ENCODE measurements at regions not wholly inside any gene's neighbourhood (a gene's known extent, or its start where the extent isn't known, plus 50 kb on each side); places are given as distances from the start of the nearest gene placed in this dataset.
"Not testable (repeated sequence)": the region's sequence is repeated elsewhere in the genome, so short reads cannot be mapped to it uniquely, and the experiment has no call there.

DNA sequence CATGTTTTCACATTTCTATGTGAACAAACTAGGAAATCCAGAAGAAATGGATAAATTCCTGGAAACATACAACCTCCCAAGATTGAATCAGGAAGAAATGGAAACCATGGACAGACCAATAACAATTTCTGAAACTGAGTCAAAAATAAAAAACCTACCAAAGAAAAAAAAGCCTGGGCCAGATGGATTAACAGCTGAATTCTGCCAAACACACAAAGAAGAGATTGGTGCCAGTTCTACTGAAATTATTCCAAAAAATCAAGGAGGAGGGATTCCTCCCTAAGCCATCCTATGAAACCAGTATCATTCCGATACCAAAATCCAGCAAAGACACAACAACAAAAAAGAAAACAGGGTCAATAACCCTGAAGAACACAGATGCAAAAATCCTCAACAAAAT, 166.9 kb upstream of the FBXL7 start:
- DNase-seq = no peak

DNA sequence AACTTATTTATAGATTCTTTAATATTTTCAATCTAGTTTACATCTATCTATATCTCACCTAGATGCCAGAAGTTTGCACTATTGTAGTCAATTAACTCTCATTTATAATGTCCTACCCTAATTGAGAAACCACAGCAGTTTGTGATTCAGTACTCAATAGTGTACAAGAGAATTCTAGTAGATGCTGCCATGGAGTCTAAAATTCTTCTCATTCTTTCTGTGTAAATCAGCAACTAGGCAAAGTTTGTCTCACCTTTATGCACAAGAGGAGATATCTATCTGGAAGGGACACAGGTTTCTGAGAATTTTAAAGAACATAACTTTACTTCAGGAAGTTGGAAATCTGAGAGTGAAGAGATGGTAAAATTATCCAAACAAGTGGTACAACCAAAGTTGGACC, 173.0 kb upstream of the FBXL7 start:
- no peak for DNase-seq

DNA sequence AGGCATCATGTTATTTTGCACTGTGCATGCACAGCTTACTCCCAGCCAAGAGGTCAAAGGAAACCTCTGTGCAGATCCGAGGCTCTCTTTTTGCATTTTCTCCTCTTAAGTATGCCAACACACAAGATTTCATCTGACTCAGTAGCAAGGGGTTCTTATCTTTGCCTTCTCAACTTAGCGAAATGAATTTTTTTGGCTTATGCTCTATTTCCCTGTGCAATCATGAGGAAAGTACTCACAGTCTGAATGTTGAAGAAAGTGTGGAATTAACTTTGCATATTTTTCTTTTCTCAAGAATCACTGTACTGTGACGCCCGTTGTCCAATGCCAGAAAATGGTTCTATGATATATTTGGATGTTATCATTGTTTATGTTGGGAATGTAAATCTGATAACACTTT, 173.5 kb upstream of the FBXL7 start:
- DNase-seq = no peak

DNA sequence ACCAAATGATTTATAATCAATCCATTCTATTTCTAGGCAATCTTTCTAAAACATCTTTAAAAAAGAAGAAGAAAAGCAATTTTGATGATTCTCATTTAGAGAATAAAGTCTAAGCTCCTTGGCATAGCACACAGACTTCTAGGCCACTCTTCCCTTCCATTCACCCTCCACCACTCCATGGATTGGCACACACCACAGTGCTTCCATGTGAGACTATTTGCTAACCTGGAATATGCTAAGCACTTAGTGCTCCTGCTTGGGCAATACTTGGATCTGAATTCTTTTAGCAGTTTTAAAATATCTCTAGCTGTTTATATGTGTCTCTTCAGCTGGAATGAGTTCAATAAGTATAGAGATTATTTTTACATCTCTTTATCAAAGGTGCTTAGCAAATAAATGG, 177.6 kb upstream of the FBXL7 start:
- DNase-seq = no peak

DNA sequence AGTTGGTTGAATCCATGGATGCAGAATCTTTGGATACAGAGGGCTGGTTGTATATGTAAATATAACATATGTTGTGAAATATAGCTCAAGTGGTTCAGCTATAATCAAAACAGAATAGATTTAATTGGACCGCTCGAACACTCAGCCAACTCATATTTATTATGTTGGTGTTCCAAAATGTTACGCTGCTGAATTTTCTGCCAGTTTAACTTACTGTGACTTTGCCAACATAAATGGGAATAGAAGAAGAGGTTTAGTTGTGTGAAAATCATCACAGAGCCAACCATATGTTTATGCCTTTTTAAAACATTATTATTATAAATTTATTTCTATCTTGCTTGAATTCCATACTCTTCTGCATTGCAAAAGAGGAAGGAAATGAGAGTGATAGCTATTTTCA, 178.2 kb upstream of the FBXL7 start:
- DNase-seq = no peak

DNA sequence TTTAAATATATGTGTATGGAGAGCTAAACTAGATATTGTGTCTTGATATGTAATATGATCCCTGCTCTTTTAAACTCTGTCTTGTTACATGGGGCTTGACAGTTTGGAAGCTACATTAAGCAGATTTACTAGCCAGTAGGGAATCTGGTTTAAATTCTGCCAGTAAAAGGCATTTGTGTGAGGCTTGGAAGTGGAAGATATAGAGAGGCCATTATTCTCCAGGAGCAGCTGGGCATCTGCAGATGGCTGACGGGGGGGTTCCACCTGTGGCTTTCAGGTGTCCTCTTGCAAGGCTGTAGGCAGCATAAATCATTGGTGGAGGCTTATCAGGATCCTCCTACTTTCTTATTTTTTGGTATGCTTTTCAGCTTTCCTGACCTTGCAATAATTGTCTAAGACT, 179.1 kb upstream of the FBXL7 start:
- DNase-seq = no peak

DNA sequence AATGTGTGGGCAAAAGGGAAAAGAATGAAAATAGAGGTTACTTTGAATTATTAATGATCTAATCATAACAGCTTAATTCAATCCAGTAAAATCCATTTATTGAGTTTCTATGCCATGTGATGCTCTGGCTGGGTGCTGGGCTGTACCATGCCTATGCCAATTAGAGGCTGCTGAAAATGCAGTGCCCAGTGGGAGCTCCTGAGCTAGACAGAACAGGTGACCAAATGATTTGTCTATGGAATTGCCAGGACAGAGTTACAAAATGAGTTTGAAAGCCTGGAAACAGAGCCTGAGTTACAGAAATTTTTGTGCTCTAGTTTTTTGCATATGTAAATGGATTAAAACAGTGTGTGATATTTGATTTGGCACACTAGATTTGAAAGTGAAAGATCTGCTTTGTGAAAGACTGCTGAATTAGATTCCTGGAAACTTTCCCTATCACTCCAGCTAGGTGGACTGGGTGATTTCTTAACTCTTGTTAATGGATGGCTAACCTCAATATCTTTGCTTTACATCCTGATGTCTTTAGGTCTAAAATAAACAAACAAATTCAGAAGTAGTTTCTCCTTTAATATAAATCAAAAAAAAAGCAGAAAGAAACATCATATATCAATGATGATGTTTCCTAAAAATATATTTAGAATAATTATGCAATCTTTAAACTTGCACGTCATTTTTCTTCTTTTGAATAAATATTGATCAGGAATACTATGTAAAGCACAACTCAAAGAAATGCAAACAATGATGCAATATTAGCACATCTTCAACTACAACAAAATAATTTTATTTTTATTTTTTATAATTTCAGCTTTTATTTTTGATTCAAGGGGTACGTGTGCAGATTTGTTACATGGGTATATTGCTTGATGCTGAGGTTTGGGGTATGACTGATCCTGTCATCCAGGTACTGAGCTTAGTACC, 194.8 kb upstream of the FBXL7 start:
- no peak for DNase-seq

DNA sequence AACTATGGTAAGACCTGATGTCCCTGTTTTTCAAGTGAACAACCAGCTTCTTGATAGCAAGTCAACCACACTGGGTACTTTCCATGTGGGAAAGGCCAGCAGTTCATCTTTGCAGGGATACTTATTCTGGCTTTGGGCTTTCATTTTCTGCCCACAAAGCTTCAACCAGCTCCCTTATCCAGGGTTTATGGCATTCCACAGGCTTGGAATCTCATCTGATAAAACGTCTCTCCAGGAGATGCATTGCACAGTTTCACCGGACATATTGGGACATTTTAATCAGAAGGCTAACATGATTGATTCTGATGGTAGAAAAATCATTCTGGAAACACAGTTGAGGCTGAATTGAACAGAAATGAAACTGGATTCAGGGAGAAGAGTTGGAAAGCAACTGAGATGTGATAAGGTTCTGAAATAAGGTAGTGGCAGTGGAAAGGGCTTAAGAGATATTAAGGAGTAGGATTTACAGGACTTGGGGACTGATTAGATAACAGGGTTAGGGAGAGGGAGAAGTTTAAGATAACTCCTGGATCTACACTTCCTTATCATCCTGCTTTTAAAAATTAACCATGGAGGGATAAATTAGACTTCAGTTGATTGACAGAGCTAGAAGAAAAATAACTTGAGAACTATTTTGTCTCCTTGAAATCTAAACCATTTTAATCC, 195.8 kb upstream of the FBXL7 start:
- DNase-seq = no peak

DNA sequence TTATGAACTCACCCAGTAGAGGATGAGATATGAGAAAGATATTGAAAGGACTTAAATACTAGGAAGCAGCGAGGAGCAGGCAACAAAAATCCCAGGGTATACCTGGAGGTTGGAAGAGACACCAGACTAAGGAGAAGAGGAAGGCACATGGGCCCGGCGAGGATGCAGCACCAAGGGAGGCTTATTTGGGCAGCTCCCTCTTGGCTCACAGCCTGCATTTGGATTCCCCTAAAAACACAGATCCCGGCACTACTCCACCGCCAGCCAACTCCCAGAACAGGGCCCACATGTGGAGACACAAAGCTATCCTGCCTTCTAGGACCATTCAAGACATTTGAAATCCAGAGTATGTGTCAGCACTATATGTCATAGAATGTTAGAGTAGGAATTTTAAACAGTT, 199.8 kb upstream of the FBXL7 start:
- DNase-seq = no peak

DNA sequence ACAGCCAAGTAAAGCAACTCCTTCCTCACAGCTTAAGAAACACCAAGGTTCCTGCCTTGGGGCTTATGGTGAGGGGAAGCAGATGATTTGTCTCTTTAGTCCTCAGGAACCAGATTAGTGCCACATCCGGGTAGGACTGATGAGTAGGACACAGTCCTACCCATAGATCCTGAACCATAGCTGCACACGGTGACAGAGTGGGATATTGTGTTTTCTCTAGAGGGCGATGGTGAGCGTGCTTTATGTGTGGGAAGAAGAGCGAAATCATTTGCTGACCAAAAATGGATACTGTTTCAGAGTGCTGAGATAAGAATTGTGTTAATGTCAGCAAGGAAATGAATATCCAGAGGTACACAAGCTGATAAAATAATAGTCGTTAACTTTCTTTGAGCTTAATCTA, 209.0 kb upstream of the FBXL7 start:
- no peak for DNase-seq

DNA sequence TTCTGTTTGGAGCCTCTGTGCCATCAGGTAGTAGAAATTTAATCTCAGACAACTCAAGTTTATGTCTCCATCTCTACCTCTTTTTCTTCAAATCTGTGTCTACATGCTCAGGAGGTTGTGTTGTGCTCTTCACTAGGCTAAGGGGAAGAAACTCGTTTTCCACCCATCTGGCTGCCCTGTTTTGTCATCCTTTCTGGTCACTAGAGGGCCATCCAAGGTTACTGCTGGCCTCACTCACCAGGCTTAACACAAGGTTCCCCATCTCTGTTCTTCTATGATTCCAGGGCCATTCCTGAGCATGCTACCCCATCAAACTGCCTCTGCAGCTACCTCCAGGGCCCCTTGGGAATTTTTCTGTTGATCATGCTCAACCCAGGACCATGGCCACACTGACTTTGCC, 213.3 kb upstream of the FBXL7 start:
- DNase-seq = no peak

DNA sequence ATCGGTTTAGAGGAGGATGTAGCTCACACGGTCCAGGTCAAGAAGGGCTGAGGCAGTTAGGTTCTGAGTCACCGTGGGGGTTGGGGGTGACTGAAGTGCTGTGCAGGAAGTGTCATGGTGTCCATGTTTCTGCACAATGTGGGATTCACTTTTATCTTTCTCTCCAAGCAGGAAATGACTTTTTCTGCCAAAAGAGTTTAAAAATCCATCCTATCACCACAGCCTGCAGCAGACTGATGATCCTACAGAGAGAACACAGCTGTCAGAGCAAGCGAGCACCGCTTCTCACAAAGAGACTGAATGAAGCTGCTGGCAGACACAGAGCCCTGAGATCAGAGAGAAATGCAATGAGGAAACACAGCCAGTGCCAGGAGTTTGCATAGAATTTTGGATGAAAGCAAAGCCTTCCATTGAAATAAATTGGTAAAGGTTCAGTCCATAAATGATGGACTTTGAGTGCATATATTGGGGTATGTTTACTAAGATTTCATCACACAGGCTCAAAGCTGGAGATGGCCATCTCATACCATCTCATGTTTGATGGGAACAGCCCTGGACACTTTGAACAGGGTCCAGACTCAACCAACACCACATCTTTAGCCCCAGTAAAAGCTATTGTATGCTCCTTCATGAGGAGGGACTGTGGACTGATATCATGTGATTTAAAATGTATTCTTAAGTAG, 213.9 kb upstream of the FBXL7 start:
- no peak for DNase-seq

DNA sequence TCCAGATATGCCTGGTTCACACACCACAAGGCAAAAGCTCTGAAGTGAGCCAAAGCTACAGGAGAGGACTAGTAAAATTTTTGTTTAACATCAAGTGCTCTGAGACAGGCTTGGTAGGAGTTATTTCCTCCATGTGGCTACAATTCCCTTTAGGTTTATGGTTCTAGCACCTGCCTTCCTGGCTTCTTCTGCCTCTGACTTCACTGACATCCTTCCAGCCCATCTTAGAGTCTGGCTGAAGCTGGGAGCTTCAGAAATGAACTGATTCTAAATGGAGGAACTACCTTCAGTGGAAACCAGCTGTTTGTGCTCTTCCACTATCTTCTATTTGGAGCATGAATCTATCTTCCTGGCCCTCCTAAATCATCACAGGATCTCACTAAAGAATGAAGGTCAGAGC, 215.3 kb upstream of the FBXL7 start:
- DNase-seq = no peak

DNA sequence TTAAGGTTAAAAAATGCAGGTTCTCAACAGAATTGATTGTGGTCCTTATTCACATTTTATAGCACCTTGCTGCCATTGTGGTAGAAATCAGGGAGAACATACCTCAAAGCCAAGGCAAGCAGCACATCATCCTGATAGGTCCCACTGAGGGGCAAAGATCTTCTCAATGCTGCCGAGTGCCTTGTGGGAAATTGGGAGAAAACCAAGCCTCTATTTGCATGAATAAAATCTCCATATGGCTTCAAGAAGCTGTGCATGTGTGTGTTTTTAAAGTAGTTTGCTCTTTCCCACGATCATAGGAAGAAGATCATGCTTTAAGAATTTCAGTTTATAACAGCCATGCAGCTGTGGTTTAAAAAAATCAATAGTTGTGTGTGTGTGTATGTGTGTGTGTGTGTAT, 216.9 kb upstream of the FBXL7 start:
- no peak for DNase-seq

DNA sequence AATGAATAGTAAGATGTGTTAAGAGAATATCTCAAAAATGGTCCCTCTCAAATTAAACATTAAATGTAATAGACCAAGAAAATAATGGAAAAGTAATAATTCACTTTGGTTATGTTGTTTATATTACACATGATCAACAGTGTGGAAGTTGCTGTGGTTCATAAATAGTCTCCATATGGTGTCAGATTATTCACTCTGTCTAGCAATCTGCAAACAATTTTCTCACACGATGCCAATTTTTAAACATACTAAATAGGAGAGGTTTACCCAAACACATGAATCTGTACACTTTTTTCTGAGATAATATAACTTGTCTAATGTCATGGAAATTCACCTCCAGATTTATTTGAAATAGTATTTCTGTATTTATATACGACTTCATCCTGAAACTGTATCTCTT, 217.4 kb upstream of the FBXL7 start:
- DNase-seq = no peak

DNA sequence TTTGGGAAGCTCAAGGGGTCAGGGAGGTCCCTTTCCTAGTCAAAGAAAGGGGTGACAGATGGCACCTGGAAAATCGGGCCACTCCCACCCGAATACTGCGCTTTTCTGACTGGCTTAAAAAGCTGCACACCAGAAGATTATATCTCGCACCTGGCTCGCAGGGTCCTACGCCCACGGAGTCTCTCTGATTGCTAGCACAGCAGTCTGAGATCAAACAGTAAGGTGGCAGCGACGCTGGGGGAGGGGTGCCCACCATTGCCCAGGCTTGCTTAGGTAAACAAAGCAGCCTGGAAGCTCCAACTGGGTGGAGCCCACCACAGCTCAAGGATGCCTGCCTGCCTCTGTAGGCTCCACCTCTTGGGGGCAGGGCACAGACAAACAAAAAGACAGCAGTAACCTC, 228.4 kb upstream of the FBXL7 start:
- DNase-seq = not testable (repeated sequence)

DNA sequence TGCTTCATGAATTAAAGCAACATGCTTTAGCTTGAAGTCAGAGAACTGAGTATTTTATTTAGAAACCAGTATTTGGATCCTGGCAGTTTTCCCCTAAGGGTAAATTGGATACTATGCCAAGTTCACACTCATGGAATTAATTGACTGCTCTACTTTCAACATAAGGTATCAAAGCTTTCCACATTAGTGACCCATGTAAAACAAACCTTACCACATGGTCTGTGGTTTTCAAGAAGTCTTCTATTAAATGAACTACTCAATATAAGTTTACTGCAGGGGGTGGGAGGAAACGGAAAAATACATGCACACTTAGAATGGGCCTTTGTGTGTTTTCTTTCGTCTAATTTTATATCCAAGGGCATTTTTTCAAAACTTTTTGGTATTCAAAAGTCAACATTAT, 232.0 kb upstream of the FBXL7 start:
- no peak for DNase-seq

DNA sequence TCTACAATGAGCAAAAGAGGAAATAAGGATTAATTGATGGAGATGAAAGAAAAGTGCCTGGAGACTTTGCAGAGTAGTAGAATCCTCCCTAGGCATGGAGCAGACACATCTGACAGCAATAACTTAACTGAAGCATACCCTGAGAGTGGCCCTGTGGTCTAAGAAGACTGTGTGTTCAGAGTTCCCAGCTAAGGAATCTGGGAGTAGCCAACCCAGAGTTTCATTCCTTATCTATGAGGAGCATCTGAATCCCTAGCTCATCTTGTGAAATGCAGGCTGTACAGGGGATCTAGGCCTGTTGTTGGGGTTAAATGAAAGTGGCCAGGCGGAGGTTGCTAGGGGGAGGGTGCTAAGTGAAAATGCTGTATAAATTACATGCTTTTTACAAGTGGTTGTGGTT, 233.1 kb upstream of the FBXL7 start:
- no peak for DNase-seq

DNA sequence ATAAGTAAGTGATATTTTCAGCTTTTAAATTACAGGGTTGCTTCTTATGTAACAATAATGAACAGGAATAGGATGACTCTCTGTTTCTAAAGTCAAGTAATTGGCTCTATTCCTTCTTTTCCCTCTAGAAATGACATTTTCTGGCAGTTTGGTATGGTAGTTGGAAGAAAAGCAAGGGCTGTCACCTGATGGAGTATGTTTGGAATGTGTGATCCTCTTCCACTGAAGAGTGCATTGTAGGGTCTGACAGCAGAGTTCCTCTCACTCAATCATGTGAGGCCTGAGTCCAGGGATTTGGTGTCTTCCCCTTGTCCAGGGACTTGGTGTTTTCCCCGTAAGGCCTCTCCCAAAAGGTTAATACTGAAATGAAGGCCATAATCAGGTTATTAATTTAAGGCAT, 233.8 kb upstream of the FBXL7 start:
- DNase-seq = no peak

DNA sequence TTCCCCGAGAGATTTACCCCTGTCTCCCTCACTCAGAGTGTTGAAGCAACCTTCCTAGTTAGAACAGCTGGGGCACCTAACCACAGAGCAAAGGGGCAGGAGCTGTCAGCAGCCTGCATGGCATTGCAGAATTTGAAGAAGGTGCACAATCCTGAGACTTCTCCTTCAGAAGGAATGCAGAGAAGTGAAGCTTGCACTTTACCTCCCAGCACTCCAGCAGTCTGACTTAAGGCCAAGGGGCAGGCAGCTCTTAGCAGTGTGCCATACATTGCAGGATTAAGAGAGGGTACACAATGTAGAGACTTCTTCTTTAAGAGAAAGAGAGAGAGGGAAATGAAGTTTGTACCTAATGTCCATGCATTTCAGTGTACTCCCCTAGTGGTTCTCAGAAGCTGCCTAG, 236.0 kb upstream of the FBXL7 start:
- DNase-seq = no peak

DNA sequence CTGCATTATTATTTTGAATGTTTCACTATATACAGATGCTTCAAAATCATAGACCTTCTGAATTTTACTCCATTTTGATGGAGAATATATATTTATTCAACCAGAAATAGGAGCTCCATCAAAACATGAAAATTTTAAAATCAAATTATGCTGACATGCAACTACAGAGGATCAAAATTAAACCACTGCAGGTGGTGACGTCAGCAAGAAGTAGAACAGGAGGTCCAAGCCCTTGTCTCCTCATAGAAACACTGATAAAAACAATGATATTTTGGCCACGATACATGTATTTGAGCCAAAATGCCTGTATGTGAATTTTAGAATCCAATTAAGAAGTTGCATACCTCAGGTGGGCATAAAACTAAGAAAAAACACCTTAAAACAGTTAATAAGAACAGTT, 236.6 kb upstream of the FBXL7 start:
- no peak for DNase-seq

DNA sequence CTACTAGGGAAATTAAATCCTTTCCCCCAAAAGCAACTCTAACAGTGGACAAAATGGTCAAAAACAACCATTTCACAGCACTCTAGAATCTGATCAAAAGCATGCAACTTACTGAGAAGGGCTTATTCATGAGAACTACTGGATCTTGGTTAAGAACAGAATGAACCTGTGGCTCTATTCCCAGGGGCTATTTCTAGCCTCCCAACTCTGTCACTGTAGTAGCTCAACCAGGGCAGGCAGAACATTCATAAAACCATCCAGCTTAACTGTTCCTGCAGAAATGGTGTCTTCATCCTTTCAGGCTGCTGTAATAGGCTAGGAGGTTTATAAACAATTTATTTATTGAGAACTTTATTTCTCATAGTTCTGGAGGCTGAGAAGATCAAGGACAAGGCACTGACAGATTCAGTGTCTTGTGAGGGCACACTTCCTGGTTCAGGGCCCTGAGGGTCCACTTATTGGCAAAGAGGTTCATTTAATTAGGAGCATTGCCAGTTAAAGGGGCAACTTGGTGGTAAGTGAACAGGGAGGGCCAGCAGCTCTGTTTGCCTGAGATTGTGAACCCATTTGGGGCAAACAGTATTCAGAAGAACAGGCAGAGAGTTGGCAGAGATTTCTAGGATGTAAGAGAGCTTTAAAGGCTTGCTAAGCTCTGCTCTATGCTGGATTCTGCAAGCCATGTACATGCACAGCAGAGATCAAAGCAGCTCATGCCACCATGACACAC, 238.5 kb upstream of the FBXL7 start:
- DNase-seq = no peak

Measured in central memory CD4-positive, alpha-beta T cell (primary cell).